ENCODE measurements at regions not wholly inside any gene's neighbourhood (a gene's known extent, or its start where the extent isn't known, plus 50 kb on each side); places are given as distances from the start of the nearest gene placed in this dataset.

DNA sequence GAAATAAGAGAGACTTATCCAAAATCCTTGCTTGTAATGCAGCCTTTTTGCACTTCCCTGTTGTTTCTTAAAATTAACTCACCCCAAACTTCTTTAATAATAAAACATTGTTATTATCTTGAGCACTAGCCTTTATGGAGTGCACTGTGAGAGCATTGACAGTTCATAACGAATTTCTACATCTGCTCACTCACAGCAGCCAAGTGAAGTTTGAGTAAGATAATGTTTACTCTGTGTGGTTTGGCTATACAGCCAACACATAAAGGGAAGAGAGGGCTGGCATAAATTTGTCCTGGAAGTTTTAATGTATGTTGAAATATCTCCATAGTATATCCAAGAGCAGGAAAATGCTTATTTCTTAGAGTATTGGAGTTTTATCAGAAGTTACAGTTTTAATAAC is 227.9 kb downstream of the FRK start:
- FAIRE-seq (no peak), DNase-seq (ENCODE audit: insufficient read length, low spot score) (no peak)
- no peak for TF ChIP-seq POLR2A (IDR thresholded peaks at IDR 0.05; ENCODE audit: low read depth, low read length)

DNA sequence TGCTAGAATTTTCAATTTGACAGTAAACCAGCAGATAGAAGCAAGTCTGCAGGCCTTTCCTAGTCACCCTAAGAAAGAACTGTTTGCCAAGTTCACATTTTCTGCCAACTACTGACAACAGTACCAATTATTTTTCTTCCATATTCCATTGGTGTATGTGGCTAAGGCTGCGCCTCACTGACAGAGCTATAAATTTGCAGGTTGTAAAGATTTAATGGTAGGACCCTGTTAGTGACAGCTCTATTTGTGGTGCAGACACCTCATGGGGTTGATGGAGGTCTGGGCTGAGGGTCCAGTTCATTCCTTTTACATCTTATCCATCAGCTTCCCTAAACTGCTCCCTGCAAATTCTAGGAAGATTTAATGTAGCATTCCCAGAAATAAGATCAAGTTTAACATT is 228.5 kb downstream of the FRK start:
- FAIRE-seq (no peak), DNase-seq (ENCODE audit: insufficient read length, low spot score) (no peak)
- no peak for TF ChIP-seq POLR2A (IDR thresholded peaks at IDR 0.05; ENCODE audit: low read depth, low read length)

DNA sequence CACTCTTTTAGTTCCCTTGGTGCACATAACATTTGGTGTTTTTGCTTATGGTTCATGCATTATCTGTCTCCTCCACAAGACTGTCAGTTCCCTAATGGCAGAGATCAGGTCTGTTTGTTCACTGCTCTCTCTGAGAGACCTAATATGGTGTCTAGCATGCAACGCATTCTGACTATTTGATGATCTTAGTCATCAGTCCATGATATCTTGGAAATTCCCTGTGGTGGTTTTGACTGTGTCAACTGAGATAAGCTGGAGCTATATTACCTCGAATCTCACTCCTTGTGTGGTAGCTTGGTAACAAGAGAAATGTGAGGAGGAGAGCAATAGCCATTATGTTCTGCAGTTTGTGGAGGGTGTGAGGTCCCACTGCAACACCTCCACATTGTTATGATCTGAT is 229.8 kb downstream of the FRK start:
- FAIRE-seq (no peak), DNase-seq (ENCODE audit: insufficient read length, low spot score) (no peak)
- no peak for TF ChIP-seq POLR2A (IDR thresholded peaks at IDR 0.05; ENCODE audit: low read depth, low read length)

DNA sequence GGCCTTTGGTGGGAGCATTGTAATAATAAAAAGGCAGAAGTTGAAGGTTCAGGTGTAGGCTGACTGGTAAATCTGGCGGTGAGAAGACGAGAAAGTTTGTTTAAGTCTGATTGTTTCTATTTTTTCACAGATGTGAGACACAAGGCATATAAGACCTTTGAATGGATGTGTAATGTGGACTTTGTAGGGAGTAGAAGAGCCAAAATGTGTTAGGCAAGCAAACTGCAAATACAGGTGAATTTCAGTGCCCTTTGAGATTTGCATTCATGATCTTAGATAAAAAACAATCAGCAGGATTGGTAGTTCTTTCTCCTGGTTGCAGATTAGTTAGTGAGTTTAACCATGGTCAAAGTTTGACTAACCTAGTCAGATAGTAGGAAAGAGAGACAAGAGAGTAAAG is 238.9 kb downstream of the FRK start:
- DNase-seq (ENCODE audit: insufficient read length, low spot score) (no peak), FAIRE-seq (no peak)
- no peak for TF ChIP-seq POLR2A (IDR thresholded peaks at IDR 0.05; ENCODE audit: low read depth, low read length)

DNA sequence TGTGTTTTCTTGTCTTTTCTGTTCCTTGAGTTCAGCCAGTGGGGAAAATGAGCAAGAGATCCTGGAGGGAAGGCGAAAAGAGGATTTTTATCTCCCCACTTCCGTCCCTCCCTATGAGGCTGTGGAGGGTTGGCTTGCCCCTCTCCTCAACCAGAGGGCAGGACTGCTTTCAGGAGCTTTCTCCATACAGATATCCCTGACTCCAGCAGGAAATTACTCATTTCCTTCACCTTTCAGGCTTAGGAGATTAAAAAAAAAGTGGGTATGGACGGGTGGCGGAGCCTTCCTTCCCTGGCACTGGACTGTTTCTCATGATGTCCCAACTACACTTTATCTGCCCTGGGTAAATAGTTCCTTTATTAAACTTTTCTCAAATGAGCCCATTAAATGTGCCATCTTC is 241.2 kb downstream of the FRK start:
- no peak for TF ChIP-seq POLR2A (IDR thresholded peaks at IDR 0.05; ENCODE audit: low read depth, low read length)
- FAIRE-seq (no peak), DNase-seq (ENCODE audit: insufficient read length, low spot score) (no peak)

DNA sequence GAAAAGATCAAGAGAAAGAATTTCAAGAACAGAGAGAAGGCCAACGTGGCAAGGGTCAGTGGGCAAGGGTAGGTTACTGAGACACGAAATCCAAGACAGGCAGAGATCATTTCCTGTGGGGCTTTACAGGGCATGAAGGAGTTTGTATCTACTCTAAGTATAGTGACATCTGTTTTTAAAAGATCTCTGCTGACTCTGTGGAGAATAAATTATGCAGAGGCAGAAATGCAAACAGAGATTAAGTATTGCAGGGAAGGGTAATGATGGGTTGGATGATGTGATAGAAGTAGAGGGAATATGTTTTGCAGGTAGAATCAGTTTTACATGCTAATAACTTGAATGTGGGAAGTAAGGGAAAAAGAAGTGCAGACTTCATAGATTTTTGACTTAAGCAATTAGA is 243.5 kb downstream of the FRK start:
- no peak for TF ChIP-seq POLR2A (IDR thresholded peaks at IDR 0.05; ENCODE audit: low read depth, low read length)
- no peak for DNase-seq (ENCODE audit: insufficient read length, low spot score)
- no peak for FAIRE-seq

DNA sequence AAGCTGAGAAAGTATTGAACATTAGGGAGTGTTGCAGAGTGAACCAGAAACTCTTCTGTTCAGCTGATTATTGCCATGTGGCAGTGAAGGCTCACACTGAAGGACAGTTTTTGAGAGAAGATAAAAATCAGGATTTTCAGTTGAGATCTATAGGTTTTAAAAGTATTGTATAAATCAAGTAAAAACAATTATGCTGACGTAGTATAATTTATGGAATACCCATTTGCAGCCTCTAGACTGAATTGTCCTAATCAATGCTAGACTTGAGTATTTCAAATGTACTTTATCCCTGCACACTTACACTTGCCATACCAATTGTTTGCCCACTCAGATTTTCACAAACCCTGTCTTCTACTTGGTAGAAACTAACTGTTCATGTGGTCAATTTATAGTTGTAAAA is 245.8 kb downstream of the FRK start:
- TF ChIP-seq POLR2A (IDR thresholded peaks at IDR 0.05; ENCODE audit: low read depth, low read length): no peak
- DNase-seq (ENCODE audit: insufficient read length, low spot score) (no peak), FAIRE-seq (no peak)

DNA sequence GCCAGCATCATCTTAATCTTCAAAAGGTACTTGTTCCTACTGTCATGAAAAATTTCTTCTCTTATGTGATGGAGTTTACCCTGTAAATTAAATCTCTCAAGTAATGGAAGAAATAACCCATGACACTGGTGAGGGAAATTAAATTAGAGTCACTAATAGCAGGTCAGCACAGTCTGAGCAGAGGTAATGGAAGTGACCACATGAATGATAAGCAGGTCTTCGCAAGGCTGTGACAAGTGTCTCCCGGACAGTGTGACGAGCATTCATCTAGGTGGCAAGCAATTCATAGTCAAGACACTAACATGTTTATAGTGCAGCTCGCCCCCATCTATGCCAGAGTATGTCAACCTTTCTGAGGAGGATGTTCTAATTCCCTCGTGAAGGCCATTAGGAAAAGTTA is 249.2 kb downstream of the FRK start:
- no peak for TF ChIP-seq POLR2A (IDR thresholded peaks at IDR 0.05; ENCODE audit: low read depth, low read length)
- DNase-seq (ENCODE audit: insufficient read length, low spot score) (no peak), FAIRE-seq (no peak)

DNA sequence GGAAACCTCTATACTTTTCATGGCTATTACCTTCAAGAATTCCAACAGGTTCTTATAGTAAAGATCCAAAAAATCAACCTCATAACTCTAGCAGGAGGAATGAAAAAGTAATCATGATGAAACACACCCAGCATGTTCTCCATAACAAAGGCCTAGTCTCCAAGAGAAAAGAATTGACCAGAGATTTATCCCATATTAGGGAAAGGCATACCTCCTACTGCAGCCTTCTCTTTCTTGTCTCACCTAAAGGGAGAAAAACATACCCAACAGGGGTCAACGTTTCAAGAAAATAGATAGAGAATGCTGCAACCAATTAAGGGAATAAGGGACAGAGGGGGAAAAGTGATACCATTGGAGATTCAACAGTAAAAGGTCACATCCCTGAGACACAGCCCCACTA is 262.5 kb downstream of the FRK start:
- no peak for TF ChIP-seq POLR2A (IDR thresholded peaks at IDR 0.05; ENCODE audit: low read depth, low read length)
- FAIRE-seq: no peak
- DNase-seq (ENCODE audit: insufficient read length, low spot score): no peak

DNA sequence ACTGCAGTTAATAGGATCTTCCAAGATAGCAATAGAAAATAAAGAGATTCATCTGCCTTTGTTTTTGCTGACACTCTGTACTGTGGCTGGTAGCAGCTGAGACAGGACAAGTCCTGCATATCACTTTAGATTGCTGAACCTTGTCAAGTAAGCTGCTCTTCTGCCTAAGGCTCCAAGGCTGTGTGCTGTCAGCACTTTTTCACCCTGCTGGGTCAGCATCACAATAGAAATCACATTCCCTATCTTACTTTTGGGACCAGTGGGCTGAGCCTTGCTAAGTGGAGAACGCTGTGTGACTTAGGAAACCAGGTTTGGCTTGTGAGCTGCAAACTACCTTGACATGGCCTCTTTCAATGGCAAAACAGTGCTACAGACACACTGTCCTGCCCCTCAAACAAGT is 263.9 kb downstream of the FRK start:
- DNase-seq (ENCODE audit: insufficient read length, low spot score) (no peak), FAIRE-seq (no peak)
- TF ChIP-seq POLR2A (IDR thresholded peaks at IDR 0.05; ENCODE audit: low read depth, low read length): no peak

DNA sequence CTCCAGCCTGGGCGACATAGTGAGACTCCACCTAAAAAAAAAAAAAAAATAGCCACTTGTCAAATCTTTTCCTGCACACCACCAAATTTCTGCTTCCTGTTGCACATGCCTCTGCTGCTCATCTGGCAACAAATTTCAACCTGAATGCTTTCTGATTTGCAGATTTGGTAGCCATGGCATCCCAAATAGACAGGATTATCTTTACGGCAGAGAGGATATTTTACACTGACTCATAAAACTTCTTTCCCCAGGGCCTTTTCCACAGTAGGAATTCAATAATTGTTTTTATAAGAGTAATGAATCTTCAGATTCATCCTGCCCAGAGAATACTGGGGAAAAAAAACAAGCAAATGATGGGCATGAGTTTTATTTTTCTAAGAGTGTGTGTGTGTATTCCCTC is 264.6 kb downstream of the FRK start:
- TF ChIP-seq POLR2A (IDR thresholded peaks at IDR 0.05; ENCODE audit: low read depth, low read length): no peak
- DNase-seq (ENCODE audit: insufficient read length, low spot score): no peak
- FAIRE-seq: no peak

DNA sequence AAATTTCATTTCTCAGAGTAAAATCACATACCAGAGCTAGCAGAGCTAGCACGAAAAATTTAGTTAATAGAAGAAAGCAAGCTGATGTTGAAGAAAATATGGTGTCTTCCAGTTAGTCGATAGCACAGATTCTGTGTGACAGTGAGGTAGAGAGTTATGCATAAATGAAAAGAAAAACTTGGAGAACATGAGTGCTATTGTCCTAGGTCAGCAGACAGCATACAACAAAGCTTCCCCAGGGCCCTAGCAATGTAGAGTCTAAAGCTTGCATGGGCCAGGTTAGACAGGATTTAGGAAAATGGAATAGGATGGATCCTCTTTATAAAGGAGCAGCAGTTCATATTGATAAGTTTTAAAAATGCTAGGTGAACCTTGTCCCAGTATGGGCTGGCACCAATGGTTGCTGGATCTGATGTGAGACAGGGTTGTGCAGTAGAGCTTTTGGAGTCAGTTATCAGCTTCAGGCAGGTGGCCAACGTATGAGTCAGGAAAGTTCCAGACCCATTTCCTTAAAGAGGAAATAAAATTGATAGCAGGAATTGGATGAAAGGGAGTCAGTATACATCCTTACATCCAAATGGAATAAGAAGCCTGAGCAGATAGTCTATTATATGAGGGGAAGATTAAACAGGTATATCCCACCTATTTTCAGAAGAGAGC is 277.2 kb downstream of the FRK start:
- DNase-seq (ENCODE audit: insufficient read length, low spot score): no peak
- no peak for FAIRE-seq
- no peak for TF ChIP-seq POLR2A (IDR thresholded peaks at IDR 0.05; ENCODE audit: low read depth, low read length)

DNA sequence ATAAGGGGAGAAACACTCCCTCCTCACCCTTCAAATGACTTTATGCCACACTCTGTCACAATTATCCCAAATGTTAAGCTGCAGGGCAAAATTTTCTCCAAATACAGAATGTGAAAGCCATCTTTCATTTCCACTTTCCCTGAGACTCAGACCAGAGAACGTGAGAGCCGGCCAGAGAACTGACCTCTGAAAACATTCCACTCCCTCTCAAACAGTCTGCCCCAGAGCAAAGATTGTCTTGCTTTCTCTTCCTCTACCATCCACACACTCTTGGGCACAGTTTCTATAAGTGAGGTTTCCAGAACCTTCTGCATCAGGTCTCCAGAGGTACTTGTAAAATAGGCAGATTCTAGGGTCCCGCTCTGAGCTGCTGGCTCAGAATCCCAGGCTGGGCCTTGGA is 278.1 kb downstream of the FRK start:
- TF ChIP-seq POLR2A (IDR thresholded peaks at IDR 0.05; ENCODE audit: low read depth, low read length): no peak
- DNase-seq (ENCODE audit: insufficient read length, low spot score): no peak
- FAIRE-seq: no peak

DNA sequence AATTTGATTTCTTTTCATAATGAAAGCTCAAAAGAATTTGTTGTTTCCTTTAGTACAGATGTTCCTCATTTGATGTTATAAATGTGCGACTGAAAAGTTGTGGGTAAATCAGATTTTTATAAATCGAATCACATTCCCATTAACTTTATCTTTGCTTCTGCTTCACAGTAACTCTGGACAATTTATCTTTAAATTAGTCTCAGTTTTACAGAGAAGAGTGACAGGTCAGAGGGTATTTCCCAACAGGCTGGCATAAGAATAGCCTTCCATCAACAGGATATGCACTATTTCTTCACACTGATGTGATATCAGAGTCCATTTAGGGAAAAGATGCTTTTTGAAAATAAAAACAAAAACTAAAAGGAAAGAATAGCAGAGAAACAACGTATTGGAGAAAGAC is 286.9 kb downstream of the FRK start:
- FAIRE-seq: no peak
- no peak for DNase-seq (ENCODE audit: insufficient read length, low spot score)
- no peak for TF ChIP-seq POLR2A (IDR thresholded peaks at IDR 0.05; ENCODE audit: low read depth, low read length)

DNA sequence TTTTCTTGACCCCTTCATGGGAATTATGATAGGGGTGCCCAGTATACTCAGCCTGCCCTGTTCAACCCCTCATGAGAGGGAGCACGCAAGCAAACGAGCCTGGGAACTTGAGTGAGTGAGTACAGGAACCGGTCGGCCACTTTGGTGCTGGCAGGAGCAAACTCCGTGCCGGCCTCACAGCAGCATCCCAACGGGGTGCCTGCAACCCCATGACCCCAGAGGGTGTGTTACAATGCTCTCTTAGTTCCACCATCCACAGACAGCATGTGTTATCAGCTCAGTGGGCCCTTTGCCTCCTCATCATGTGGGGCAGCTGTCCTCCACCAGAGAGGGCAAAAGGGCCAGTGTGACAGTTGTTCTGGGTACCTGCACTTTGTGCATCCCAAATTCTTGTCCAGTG is 289.8 kb downstream of the FRK start:
- no peak for TF ChIP-seq POLR2A (IDR thresholded peaks at IDR 0.05; ENCODE audit: low read depth, low read length)
- FAIRE-seq: no peak
- DNase-seq (ENCODE audit: insufficient read length, low spot score): no peak

DNA sequence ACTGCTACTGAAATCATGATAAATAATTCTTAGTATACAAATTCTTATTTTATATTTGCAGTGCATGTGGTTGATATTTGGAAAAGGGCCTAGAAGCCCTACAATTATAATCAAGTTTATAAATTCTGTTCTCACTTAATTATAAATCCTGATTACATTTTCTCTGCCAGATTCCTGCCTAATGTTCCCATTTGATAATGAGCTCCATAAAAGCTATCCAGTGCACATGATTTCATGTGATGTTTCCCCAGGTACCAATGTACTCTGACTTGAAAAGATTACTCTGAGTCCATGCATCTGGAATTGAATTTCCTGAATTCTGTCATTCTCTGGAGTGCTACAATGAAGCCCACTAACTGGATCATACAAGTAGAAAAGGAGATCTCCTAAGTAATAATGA is 292.2 kb downstream of the FRK start:
- TF ChIP-seq POLR2A (IDR thresholded peaks at IDR 0.05; ENCODE audit: low read depth, low read length): no peak
- FAIRE-seq (no peak), DNase-seq (ENCODE audit: insufficient read length, low spot score) (no peak)
